ENCODE measurements at regions not wholly inside any gene's neighbourhood (a gene's known extent, or its start where the extent isn't known, plus 50 kb on each side); places are given as distances from the start of the nearest gene placed in this dataset.
A peak's percentile ranks its signal among the peaks of the same experiment; 100 is the strongest.

GRCh38 chr11:128399251-128400121 lies 187.9 kb downstream of the ETS1 start:
- no peak overlapping the region for H3K27ac ChIP-seq (replicated peaks)
- no peak for DNase-seq
- no peak for TF ChIP-seq CTCF (IDR thresholded peaks at IDR 0.05; ENCODE audit: borderline replicate concordance)
- peaks cover 4% of the 10 kb centered on the region for H3K4me1 ChIP-seq
- H3K9me3 ChIP-seq (replicated peaks) = no peaks in the 10 kb centered on the region
- H3K4me3 ChIP-seq = no peak overlapping the region
- intact Hi-C loops (cut with micrococcal nuclease) = no loop called here
- no peaks in the 10 kb centered on the region for H3K36me3 ChIP-seq
- H3K27me3 ChIP-seq (ENCODE audit: low read depth) = no peaks in the 10 kb centered on the region

GRCh38 chr11:128398517-128399250 lies 188.7 kb downstream of the ETS1 start:
- TF ChIP-seq CTCF (IDR thresholded peaks at IDR 0.05; ENCODE audit: borderline replicate concordance) = no peak
- no peak overlapping the region for H3K4me3 ChIP-seq
- H3K36me3 ChIP-seq = no peaks in the 10 kb centered on the region
- H3K4me1 ChIP-seq = peaks cover 12% of the 10 kb centered on the region
- no peaks in the 10 kb centered on the region for H3K9me3 ChIP-seq (replicated peaks)
- H3K27ac ChIP-seq (replicated peaks) = no peak overlapping the region
- intact Hi-C loops (cut with micrococcal nuclease) = no loop called here
- DNase-seq = no peak
- no peaks in the 10 kb centered on the region for H3K27me3 ChIP-seq (ENCODE audit: low read depth)

- DNase-seq = no peak
- Histone ChIP-seq H3K4me3 (no peak overlapping the region), H3K9me3 (replicated peaks) (no peaks in the 10 kb centered on the region), H3K27ac (replicated peaks) (no peak overlapping the region), H3K4me1 (peaks cover 20% of the 10 kb centered on the region), H3K36me3 (no peaks in the 10 kb centered on the region), H3K27me3 (ENCODE audit: low read depth) (no peaks in the 10 kb centered on the region)
- no peak for TF ChIP-seq CTCF (IDR thresholded peaks at IDR 0.05; ENCODE audit: borderline replicate concordance)
- intact Hi-C loops (cut with micrococcal nuclease) = no loop called here
Measured at GRCh38 chr11:128397362-128397761, 190.0 kb downstream of the ETS1 start.

GRCh38 chr11:128394431-128395089 lies 192.8 kb downstream of the ETS1 start:
- no peaks in the 10 kb centered on the region for H3K27me3 ChIP-seq (ENCODE audit: low read depth)
- intact Hi-C loops (cut with micrococcal nuclease) = no loop called here
- no peak overlapping the region for H3K4me3 ChIP-seq
- H3K9me3 ChIP-seq (replicated peaks) = no peaks in the 10 kb centered on the region
- H3K36me3 ChIP-seq = no peaks in the 10 kb centered on the region
- peaks cover 44% of the 10 kb centered on the region for H3K4me1 ChIP-seq
- DNase-seq = no peak
- TF ChIP-seq CTCF (IDR thresholded peaks at IDR 0.05; ENCODE audit: borderline replicate concordance) = no peak
- H3K27ac ChIP-seq (replicated peaks) = peak overlapping the region; percentile 43

- Histone ChIP-seq H3K36me3 (no peaks in the 10 kb centered on the region), H3K27me3 (ENCODE audit: low read depth) (no peaks in the 10 kb centered on the region), H3K9me3 (replicated peaks) (no peaks in the 10 kb centered on the region), H3K4me1 (peaks cover 51% of the 10 kb centered on the region), H3K27ac (replicated peaks) (no peak overlapping the region), H3K4me3 (no peak overlapping the region)
- intact Hi-C loops (cut with micrococcal nuclease) = no loop called here
- DNase-seq = no peak
- TF ChIP-seq CTCF (IDR thresholded peaks at IDR 0.05; ENCODE audit: borderline replicate concordance) = no peak
Measured at GRCh38 chr11:128392259-128392658, 195.1 kb downstream of the ETS1 start.

All from left ventricle myocardium inferior (tissue), 1 donor.